ENCODE measurements at regions not wholly inside any gene's neighbourhood (a gene's known extent, or its start where the extent isn't known, plus 50 kb on each side); places are given as distances from the start of the nearest gene placed in this dataset.

DNA sequence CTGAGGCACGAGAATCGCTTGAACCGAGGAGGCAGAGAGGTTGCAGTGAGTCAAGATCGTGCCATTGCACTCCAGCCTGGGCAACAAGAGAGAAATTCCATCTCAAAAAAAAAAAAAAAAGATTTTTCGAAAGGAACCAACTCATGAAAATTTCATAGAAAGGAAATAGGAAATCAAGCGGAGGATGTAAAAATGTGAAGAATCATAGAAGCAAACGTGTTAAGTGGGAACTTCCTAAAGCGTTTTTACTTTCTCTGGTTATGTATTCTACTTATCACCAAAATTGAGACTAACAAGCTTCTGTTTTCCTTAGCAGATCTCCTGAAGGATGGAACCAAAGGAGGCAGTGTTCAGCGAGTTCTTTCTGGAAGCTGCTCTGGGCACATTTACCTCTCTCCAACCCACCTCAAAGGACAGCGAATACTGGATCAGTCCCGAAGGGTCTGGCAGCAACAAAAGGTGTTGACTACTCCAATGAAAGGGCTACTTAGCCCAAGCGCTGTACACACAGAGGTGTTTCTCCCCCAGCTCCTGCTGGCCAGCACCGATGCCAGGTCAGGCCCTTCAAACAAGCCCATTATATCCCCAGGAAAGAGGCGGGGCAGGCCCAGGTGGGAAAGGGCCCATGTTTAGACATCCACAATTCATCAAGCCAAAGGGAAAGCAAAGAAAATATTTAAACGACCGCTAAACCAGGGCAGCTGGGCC is 327.5 kb upstream of the JARID2 start:
- no peak overlapping the region for H3K4me3 ChIP-seq (ENCODE audit: low read length)

GRCh38 chr6:14919038-14919670 is 326.7 kb upstream of the JARID2 start:
- TF ChIP-seq ZNF274 (IDR thresholded peaks at IDR 0.05; ENCODE audit: low read depth, low read length), result no peak
- no peak overlapping the region for H3K4me3 ChIP-seq (ENCODE audit: low read length)

More for the DNA sequence above, 327.5 kb upstream of the JARID2 start:
- TF ChIP-seq ZNF274 (IDR thresholded peaks at IDR 0.05; ENCODE audit: low read depth, low read length), result no peak

DNA sequence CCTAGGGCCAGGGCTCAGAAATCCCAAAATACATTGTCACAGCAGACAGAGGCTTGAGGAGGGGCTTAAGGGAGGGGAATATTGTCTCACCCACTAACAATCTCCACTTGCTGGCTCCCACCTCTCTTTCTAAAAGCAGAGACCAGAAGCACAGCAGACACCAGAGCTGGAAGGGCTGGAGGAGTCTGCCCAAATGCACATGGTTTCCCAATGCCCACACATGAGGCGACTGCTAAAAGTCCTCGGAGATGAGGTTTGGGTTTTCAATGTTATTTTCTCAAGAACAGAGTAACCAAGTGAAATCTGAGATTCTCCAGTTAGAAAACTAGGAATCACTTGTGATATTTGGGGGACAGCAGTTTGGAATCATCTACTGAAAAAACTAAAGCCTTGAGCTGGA is 325.6 kb upstream of the JARID2 start:
- H3K4me3 ChIP-seq (ENCODE audit: low read length), result no peak overlapping the region
- no peak for TF ChIP-seq ZNF274 (IDR thresholded peaks at IDR 0.05; ENCODE audit: low read depth, low read length)

- TF ChIP-seq ZNF274 (IDR thresholded peaks at IDR 0.05; ENCODE audit: low read depth, low read length), result no peak
Observed at GRCh38 chr6:14921170-14921569, 324.7 kb upstream of the JARID2 start.

DNA sequence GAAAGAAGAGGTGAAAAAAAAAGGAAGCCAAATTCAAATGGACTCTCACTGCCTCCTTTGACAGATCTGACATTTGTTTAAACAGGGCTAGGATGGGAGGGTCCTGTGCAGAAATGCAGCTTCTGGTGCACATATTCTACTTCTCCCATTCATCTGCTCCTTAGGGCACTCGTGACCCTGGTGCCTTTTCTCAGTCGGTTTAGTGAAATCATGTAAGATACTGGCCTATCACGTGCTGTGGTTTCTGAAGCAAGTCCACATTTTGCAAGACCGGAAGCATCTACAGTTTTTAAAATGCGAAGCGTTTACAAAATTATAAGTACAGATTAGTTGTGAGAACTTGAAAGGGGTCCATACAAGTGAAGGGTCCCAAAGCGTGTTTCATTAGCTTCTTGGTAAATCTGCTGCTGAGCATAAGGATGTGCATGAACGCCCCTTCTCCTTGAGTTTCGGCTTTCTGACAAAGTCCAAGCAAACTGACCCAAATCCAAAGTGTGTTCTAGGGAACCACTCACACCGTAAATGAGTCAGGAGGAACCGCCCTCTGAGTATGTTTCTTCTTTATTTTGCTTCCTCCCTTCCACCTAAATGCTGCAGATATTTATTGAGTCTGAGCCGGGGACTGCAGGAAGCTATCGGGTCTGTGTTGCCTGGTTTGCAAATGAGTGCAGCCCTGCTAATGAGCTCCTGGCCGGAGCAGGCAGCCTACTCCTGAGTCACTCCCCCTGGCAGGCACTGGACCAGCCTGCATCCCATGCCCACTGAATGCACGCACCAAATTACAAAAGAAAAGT is 323.8 kb upstream of the JARID2 start:
- H3K4me3 ChIP-seq (ENCODE audit: low read length), result no peak overlapping the region
- no peak for TF ChIP-seq ZNF274 (IDR thresholded peaks at IDR 0.05; ENCODE audit: low read depth, low read length)

More at GRCh38 chr6:14921170-14921569, 324.7 kb upstream of the JARID2 start:
- H3K4me3 ChIP-seq (ENCODE audit: low read length), result no peak overlapping the region

GRCh38 chr6:14922706-14923460 is 323.0 kb upstream of the JARID2 start:
- H3K4me3 ChIP-seq (ENCODE audit: low read length), result no peak overlapping the region
- no peak for TF ChIP-seq ZNF274 (IDR thresholded peaks at IDR 0.05; ENCODE audit: low read depth, low read length)

- no peak for TF ChIP-seq ZNF274 (IDR thresholded peaks at IDR 0.05; ENCODE audit: low read depth, low read length)
- no peak overlapping the region for H3K4me3 ChIP-seq (ENCODE audit: low read length)
Observed at GRCh38 chr6:14924126-14925024, 321.5 kb upstream of the JARID2 start.

GRCh38 chr6:14925025-14925698 is 320.7 kb upstream of the JARID2 start:
- no peak for TF ChIP-seq ZNF274 (IDR thresholded peaks at IDR 0.05; ENCODE audit: low read depth, low read length)
- no peak overlapping the region for H3K4me3 ChIP-seq (ENCODE audit: low read length)

DNA sequence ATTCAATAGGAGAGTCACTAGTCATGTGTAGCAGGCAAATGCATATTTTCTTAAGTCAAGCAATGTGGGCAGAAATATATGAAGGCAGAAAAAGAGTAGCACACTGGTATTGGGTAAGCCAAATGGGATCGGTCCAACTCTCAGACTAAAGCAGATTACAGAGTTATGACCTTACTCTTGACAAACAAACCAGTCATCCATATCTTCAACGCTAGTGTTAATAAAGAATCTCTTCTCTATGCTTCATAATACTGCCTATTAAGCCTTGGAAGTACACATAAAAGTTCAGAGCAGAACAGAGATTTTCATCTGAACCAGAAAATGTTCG is 320.2 kb upstream of the JARID2 start:
- no peak overlapping the region for H3K4me3 ChIP-seq (ENCODE audit: low read length)
- TF ChIP-seq ZNF274 (IDR thresholded peaks at IDR 0.05; ENCODE audit: low read depth, low read length), result no peak

DNA sequence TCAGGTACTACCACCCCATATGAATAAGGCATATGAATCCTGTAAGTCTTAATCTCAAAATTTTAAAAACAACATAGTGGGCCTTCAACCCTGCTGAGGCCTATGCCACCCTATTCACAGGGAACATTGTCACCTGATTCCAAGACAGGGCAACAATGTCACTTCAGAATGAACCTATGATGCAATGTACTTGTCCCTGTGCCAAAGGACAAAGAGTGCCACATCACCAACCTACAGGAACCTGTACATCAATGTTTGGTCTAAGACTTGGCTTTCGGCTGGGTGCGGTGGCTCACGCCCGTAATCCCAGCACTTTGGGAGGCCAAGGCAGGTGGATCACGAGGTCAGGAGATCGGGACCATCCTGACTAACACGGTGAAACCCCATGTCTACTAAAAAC is 318.5 kb upstream of the JARID2 start:
- no peak overlapping the region for H3K4me3 ChIP-seq (ENCODE audit: low read length)
- no peak for TF ChIP-seq ZNF274 (IDR thresholded peaks at IDR 0.05; ENCODE audit: low read depth, low read length)

- TF ChIP-seq ZNF274 (IDR thresholded peaks at IDR 0.05; ENCODE audit: low read depth, low read length), result no peak
- no peak overlapping the region for H3K4me3 ChIP-seq (ENCODE audit: low read length)
Observed at GRCh38 chr6:14929291-14929690, 316.6 kb upstream of the JARID2 start.

- TF ChIP-seq ZNF274 (IDR thresholded peaks at IDR 0.05; ENCODE audit: low read depth, low read length), result no peak
- no peak overlapping the region for H3K4me3 ChIP-seq (ENCODE audit: low read length)
Observed at GRCh38 chr6:14930366-14930989, 315.4 kb upstream of the JARID2 start.

Data from GM08714 (cell line).